ENCODE measurements at regions not wholly inside any gene's neighbourhood (a gene's known extent, or its start where the extent isn't known, plus 50 kb on each side); places are given as distances from the start of the nearest gene placed in this dataset.

GRCh38 chr4:187577941-187578480 lies 417.6 kb upstream of the ZFP42 start:
- TF ChIP-seq CTCF (IDR thresholded peaks at IDR 0.05), result no peak
- TF ChIP-seq POLR2A (IDR thresholded peaks at IDR 0.05), result no peak
- no peak for TF ChIP-seq POLR2AphosphoS5 (IDR thresholded peaks at IDR 0.05)
- no peak for TF ChIP-seq EP300 (IDR thresholded peaks at IDR 0.05)
